ENCODE measurements at regions not wholly inside any gene's neighbourhood (a gene's known extent, or its start where the extent isn't known, plus 50 kb on each side); places are given as distances from the start of the nearest gene placed in this dataset.

DNA sequence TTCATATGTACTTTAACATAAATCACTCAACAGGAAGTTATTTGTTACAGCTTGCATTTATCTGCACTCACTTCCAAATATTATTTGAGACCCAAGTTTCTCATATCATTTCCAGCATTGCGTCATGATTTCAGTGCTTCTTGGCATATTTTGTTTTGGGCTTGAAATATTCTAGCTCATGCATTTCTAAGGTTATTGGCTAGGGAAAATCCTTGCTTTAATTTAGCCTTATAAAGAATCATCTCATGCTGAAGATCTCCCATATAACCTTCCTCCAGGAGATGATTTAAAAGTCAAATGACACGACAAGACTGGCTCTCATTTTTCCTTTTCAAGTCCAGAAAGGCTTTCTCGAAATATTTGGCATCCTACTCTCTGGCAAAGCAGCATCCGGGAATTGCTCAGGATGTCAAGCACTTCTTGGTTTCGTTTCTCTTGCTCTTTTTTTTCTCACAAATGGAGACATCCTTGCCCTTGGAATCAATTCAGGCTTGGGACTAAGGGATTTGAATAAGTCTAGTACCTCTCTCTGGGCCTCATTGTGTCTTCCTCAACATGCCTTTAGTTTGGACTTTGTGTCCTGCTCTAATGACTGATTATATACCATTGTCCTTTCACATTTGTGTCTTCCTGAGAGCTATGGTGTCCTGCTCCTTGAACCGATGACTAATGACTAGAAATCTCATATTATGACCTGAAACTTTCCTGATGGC, 295.0 kb downstream of the RMST start:
- FAIRE-seq (no peak), DNase-seq (ENCODE audit: insufficient read length, low spot score) (no peak)
- TF ChIP-seq CTCF (IDR thresholded peaks at IDR 0.05; ENCODE audit: insufficient read depth, missing control alignments) = no peak

- DNase-seq (ENCODE audit: insufficient read length, low spot score) = no peak
- FAIRE-seq = no peak
- no peak for TF ChIP-seq CTCF (IDR thresholded peaks at IDR 0.05; ENCODE audit: insufficient read depth, missing control alignments)
Observed at GRCh38 chr12:97758194-97758501, 295.5 kb downstream of the RMST start.

- no peak for FAIRE-seq
- TF ChIP-seq CTCF (IDR thresholded peaks at IDR 0.05; ENCODE audit: insufficient read depth, missing control alignments) = no peak
- no peak for DNase-seq (ENCODE audit: insufficient read length, low spot score)
Observed at GRCh38 chr12:97758586-97758985, 296.0 kb downstream of the RMST start.

DNA sequence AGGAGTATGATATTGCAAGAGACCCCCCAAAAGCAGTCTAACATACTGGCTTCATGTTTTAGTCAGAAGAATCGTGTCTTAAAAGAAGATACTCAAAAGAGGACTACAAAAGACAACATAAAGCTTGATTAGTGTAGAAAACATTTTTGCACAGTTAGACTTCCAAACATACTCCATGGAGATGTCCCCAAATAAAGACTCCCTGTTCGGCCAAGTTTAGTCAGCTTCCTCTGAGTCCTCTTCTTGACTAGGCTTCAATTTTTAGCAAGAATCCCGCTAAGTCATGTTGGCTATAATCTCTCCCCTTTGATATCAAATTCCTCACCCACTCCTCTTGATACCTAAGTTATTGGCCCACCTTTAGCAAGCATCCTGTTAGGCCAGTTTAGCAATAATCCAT, 298.0 kb downstream of the RMST start:
- FAIRE-seq (no peak), DNase-seq (ENCODE audit: insufficient read length, low spot score) (no peak)
- TF ChIP-seq CTCF (IDR thresholded peaks at IDR 0.05; ENCODE audit: insufficient read depth, missing control alignments) = no peak

DNA sequence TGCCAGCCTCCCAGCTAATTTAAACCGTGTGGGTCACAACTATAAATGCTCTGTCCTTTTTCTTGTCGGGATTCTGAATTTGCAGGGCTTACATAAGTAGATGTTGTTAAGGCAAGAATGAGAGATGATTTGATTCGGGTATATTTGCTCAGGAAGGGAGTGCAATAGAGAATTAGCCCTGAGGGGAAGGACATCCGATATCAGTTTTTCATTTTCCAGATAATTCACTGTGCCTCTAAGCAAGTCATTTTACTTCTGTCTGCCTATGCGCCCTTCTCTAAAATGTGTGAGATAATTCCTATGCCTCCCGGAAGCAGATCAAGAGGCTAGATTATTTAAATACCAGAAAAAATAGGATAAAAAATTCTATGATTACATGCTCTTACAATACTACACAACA, 300.5 kb downstream of the RMST start:
- no peak for TF ChIP-seq CTCF (IDR thresholded peaks at IDR 0.05; ENCODE audit: insufficient read depth, missing control alignments)
- DNase-seq (ENCODE audit: insufficient read length, low spot score) (no peak), FAIRE-seq (no peak)

GRCh38 chr12:97764700-97765099, 302.1 kb downstream of the RMST start:
- TF ChIP-seq CTCF (IDR thresholded peaks at IDR 0.05; ENCODE audit: insufficient read depth, missing control alignments) = no peak
- FAIRE-seq (no peak), DNase-seq (ENCODE audit: insufficient read length, low spot score) (no peak)

DNA sequence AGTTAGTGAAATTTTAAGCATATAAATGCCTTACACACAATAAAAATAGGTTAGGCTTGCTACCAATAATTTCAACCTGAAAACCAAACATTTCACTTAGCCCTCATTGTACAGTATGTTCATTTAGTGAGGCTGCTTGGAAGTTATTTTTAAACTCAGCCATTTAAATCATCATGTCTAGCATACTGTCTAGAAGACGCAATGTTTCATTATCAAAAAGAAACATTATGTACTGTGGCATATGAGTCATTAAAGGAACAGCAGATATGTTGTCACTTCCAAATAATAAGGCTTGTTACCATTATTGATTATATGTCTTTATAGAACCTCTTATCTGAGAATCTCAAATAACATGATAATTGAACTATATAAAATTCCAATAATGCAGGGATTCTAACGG, 304.7 kb downstream of the RMST start:
- DNase-seq (ENCODE audit: insufficient read length, low spot score) = no peak
- no peak for TF ChIP-seq CTCF (IDR thresholded peaks at IDR 0.05; ENCODE audit: insufficient read depth, missing control alignments)
- no peak for FAIRE-seq
